GM13976 (cell line): ENCODE measurements at regions not wholly inside any gene's neighbourhood (a gene's known extent, or its start where the extent isn't known, plus 50 kb on each side); places are given as distances from the start of the nearest gene placed in this dataset.

Experiments
- DNase-seq: peaks from one replicate; pipeline ENCODE4 v3.0.0; 2012; ENCODE audit warnings: low spot score
- in situ Hi-C: fragments of 300-500 bp; cut with MboI; formaldehyde crosslinking; loops from one replicate; pipeline ENCODE4 v1.12.0; 2022; ENCODE audit warnings: low sequenced_read_pairs, mixed read lengths, inconsistent platforms; ENCODE audit not compliant: unreplicated experiment
- TF ChIP-seq, protein P1 (sequence below): IDR thresholded peaks from 2 replicates; pipeline ENCODE4 v1.5.1; 2012; ENCODE audit warnings: borderline replicate concordance, mild to moderate bottlenecking; ENCODE audit not compliant: insufficient read depth; ENCODE audit errors: extremely low read depth, missing control alignments, control extremely low read depth

DNA sequence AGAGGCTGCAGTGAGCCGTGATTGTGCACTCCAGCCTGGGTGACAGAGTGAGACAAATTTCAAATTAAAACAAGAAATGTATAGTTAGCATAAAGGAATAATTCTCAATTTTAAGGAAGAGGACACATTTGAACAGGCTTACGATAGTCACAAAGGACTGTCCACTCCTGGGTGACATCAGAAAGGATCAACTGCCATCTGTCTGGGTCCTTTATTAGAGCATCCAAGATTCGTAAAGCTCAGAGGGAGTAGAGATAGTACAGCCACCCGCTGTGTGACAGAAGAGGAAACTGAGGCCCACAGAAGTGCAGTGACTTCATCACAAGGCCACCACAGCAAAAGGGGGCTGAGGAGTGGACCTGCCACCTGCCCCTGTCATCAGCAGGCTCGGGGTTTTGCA lies 149.3 kb upstream of the RBPJ start:
- in situ Hi-C loops, result no loop called here
- TF ChIP-seq, protein P1, sequence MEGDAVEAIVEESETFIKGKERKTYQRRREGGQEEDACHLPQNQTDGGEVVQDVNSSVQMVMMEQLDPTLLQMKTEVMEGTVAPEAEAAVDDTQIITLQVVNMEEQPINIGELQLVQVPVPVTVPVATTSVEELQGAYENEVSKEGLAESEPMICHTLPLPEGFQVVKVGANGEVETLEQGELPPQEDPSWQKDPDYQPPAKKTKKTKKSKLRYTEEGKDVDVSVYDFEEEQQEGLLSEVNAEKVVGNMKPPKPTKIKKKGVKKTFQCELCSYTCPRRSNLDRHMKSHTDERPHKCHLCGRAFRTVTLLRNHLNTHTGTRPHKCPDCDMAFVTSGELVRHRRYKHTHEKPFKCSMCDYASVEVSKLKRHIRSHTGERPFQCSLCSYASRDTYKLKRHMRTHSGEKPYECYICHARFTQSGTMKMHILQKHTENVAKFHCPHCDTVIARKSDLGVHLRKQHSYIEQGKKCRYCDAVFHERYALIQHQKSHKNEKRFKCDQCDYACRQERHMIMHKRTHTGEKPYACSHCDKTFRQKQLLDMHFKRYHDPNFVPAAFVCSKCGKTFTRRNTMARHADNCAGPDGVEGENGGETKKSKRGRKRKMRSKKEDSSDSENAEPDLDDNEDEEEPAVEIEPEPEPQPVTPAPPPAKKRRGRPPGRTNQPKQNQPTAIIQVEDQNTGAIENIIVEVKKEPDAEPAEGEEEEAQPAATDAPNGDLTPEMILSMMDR, result no peak
- DNase-seq, result no peak

DNA sequence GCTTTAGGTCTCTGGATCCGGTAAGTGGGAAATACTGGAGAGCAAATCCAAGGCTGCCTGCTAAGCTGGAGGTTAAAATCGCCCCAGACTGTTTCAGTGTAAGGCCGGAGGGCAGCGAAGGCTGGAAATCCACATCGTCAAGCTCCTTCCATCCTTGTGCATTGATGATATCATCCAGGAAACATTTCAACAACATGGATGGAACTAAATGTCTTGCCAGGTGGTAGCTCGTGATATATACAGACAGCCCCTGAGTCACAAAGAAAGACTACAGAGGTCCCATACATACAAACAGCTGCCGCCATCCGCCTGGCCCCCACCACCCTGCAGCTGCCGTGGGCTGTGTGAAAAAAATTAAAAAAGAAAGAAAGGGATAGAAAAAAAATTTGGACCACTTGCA lies 148.9 kb upstream of the RBPJ start:
- TF ChIP-seq, protein P1, result no peak
- no peak for DNase-seq
- in situ Hi-C loops, result no loop called here

DNA sequence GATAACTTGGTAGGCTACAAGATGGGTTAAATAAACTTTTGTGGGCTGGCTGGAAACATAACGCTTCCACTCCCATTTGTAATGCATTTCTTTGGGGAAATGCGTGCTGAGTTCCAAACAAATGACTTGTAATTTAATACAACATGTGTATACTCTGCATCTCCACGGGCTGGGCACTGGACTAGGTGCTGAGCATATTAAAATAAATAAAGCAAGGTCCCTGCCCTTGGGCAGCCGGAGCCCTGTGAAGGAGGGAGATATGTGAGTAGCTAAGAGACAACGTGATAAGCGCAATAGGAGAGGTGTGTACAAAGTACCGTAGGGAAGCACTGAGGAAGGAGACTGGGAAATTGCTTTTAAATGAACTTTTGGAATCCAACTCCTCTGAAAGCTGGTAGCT lies 147.2 kb upstream of the RBPJ start:
- TF ChIP-seq, protein P1, result no peak

DNA sequence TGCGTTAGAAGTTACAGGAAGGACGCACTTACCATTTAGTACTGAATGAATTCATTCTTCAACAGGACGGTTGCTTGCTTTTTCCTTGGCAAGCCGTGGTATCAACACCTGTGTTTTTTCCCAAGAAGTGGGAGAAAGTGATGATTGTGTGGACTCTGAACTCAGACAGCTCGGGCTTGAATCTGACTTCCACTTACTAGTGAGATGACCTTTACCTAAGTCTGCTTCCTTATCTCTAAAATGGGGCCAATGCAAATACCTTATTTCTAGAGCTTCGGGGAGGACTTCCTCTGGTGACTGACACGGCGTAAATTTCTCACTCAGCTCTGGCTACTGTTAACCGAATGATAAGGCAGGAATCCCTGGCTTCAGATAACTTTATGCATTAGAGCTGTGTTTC lies 146.8 kb upstream of the RBPJ start:
- DNase-seq, result no peak
- in situ Hi-C loops, result no loop called here
- TF ChIP-seq, protein P1, result no peak

More for the DNA sequence above, 147.2 kb upstream of the RBPJ start:
- no peak for DNase-seq
- in situ Hi-C loops, result no loop called here

DNA sequence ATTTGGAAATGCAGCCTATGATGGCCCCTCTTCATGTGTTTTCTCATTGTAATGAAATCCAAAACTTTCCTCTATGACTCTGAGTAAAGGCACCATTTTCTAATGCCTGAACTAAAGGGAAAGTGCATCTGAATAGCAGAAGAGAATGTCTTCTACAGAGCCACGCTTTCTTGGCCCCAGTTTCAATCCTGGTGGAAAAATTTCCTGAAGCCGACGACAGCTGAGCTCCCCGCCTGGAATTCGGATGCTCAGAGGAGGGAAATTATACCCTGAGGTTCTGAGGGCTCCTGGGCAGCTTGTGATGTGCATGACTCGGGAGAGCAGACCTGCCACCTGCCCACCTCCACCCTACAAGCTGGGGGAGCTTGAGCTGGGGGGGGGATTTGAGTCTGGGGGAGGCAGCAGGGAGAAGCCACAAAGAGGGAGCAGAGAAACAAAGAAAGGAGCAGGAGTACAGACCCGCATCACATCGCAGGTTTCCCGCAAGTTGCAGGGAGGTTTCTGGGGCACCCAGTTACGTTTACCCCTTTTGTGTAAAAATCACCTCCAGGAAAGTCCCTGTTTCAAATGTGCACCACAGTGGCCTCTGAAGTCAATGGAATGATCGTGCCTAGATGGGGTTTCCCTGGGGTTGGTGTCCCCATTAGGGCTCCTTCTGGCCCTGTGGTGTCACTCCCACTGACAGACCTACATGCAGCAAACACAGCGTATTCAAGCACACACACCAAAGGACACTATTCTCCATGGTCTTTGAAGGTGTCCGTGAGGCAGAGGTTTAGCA lies 145.6 kb upstream of the RBPJ start:
- peak; percentile 62 for DNase-seq
- in situ Hi-C loops, result no loop called here
- TF ChIP-seq, protein P1, result no peak

DNA sequence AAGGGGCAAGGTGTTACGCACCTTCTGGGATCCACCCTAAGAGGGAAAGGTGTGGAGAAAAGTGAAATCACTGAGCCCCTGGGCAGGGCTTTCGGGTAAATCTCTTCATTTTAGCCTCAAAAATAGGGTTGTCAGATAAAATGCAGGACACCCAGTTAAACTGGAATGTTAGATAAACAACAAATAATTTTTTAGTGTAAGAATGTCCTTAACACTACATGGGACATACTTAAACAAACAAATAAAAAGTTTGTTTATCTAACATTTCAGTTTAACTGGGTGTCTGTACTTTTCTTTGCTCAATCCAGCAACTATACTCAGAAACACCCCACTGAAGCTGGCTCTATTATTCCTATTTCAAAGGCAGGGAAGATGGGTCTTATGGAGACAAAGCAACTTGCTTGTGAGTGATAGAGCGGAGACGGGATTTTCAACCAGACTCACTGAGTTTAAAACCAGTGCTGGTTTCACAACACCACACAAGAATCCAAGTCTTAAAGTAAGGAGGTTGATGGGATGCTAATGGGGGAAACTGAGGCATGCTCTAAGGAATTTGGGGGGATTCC lies 144.8 kb upstream of the RBPJ start:
- DNase-seq, result no peak
- in situ Hi-C loops, result no loop called here
- TF ChIP-seq, protein P1, result no peak
